Posterior cingulate gyrus (tissue), 11 donors: ENCODE measurements at regions not wholly inside any gene's neighbourhood (a gene's known extent, or its start where the extent isn't known, plus 50 kb on each side); places are given as distances from the start of the nearest gene placed in this dataset.
"Not testable (repeated sequence)": the region's sequence is repeated elsewhere in the genome, so short reads cannot be mapped to it uniquely, and the experiment has no call there.

Experiments
- DNase-seq, 10 donors: peaks; one replicate each; pipeline versions ENCODE4 v3.0.0 to v3.0.0-alpha.2; 2020 to 2021; ENCODE audit warnings: mixed read lengths in 3 of 10
- intact Hi-C: fragments of 100-400 bp; cut with DNase I; formaldehyde crosslinking; loops from one replicate; pipeline ENCODE4 v1.15.1; 2023

DNA sequence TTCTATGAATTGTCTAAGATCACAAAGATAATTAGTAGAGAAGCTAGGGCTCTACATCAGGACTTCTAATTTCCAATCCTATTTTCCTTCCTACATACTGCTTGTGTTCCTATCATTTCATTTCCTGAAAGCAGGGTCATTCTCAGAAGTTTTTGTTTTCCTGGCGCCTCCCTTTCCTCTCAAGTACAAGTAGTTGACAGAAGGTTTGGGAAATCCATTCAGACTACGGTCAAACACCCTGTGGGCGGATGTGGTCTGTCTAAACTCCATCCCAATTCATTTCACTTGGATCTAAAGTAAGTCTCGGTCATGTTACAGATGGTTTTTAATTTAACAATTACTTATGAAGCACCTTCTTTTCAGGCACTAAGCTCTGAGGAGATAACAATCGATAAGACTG is 221.4 kb downstream of the MTERF1 start:
- intact Hi-C loops = no loop called here
- no peak for DNase-seq

DNA sequence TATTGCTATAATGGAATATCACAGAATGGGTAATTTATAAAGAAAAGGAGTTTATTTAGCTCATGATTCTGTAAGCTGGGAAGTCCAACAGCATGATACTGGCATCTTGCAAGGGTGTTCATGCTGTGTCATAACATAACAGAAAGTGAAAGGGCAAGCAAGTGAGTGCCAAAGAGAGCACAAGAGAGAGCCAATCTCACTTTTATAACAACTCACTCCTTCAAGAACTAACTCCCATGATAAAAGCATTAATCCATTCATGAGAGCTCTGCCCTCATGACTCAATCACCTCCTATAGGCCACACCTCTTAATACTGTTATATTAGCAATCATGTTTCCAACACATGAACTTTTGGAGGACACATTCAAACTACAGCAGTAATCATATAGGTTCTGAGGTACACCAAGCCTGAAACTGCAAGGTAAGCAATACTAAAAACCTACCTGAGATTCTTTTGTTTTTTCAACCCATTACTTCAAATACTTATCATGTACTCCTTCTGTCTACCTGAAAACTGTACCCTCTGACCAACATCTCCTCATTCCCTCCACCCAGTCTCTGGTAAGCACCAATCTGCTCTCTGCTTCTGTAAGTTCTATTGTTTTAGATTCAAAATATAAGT is 219.7 kb downstream of the MTERF1 start:
- intact Hi-C loops = no loop called here
- DNase-seq = no peak

DNA sequence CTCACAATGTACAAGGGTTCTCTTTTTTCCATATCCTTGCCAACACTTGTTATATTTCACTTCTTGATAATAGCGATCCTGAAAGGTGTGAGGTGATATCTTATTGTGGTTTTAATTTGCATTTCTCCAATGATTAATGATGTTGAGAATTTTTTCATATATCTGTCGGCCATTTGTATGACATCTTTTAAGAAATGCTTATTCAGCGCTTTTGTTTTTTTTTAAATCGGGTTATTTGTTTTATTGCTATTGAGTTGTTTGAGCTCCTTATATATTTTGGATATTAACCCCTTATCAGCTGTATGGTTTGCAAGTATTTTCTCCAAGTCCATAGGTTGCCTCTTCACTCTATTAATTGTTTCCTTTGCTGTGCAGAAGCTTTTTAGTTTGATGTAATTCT is 218.8 kb downstream of the MTERF1 start:
- intact Hi-C loops = no loop called here
- no peak for DNase-seq

DNA sequence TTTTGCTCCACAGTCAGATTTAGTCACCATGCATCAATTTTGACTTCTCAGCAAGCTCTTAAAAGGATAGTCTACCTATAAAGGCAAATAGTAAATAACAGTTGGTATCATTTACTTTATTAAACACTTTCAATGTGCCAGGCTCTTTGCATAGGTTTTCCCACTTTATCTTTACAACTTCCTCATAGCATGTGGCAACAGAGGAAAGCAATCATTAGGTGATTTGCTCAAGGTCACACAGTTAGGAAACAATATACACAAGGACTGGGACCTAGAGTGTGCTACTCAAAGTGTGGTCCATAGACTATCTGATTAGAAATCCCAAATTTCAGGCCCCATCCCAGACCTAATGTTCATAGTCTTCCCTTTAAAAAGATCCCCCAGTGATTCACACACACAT is 212.3 kb downstream of the MTERF1 start:
- no peak for DNase-seq
- intact Hi-C loops = no loop called here

DNA sequence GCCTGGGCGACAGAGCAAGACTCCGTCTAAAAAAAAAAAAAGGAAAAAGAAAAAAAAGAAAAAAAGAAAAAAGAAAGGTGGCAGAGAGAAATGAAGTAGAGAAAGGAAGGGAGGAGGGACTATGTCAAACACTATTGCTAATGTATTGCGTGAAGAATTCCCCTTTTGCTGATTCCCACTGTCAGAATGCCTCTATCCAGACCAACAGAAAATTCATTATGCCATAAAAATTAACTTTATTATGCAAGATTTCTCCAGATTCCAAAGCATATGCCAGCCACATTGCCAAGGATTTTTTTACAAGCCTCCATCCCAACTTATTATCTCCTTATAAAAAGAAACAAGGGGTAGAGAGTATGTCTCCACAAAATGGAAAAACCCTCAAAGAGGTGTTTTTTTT is 209.3 kb downstream of the MTERF1 start:
- no peak for DNase-seq
- intact Hi-C loops = no loop called here

DNA sequence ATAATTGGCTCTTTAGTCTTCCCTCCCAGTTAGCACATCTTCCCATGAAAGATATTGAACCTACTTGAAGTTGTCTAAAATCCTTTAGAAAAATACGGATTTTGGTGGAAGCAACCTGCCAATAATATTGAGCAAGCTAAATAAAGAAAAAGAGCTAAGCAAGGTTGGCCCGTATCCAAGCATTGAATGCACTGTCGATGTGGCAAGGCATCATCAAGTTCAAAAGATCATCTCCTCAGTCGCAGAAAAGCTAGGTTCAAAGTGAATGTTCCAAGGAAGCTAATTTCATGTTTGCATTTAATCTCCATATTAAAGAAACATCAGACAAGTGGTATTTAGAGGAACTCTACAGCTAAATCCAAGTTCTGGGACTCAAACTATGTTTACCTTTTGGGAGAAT is 206.0 kb downstream of the MTERF1 start:
- DNase-seq = no peak

DNA sequence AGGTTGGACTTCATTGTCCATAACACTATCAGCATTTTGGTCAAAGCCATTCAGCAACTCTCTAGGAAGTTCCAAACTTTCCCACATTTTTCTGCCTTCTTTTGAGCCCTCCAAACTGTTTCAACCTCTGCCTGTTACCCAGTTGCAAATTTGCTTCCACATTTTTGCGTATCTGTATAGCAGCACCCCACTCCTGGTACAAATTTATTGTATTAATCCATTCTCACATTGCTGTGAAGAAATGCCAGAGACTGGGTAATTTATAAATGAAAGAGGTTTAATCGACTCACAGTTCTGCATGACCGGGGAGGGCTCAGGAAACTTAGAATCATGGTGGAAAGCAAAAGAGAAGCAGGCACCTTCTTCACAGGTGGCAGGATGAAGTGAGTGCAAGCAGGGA is 198.8 kb downstream of the MTERF1 start:
- intact Hi-C loops = no loop called here
- DNase-seq = no peak

More for the DNA sequence above, 206.0 kb downstream of the MTERF1 start:
- intact Hi-C loops = no loop called here

DNA sequence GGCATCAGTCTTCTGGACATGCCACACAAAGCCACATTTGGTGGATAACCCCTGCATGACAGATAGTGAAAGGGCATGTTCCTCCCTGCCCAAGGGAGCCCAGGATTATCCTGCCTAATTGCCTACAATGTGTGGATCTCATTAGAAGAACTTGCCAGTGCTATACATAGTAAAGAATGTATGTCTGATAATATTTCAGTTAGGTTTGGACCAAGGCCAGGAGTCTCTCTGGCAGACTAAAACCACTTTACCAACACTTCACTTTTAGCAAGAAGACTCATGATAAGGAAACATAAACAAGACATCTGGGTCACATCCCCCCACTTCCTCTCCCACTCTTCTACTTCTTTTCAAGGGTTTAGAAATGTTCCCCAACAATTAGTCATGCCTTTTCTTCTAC is 196.7 kb downstream of the MTERF1 start:
- intact Hi-C loops = no loop called here
- no peak for DNase-seq

DNA sequence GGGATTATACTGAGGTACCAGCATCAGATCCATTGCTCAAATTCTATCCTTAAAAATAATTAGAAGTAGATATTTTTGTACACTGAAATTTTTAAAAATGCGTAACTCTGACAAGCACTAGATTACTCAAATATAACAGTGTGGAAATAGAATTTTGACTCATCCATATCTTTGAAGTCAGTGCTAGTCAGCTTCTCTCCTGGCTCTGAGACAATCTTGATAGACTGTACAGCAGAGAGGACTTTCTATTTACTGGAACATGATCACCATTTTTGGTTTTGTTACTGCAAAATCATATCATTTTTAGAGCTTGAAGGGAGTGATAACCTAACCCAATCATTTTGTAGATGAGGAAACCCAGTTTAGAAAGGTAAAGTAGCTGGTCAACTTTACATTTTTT is 195.0 kb downstream of the MTERF1 start:
- intact Hi-C loops = no loop called here
- no peak for DNase-seq

DNA sequence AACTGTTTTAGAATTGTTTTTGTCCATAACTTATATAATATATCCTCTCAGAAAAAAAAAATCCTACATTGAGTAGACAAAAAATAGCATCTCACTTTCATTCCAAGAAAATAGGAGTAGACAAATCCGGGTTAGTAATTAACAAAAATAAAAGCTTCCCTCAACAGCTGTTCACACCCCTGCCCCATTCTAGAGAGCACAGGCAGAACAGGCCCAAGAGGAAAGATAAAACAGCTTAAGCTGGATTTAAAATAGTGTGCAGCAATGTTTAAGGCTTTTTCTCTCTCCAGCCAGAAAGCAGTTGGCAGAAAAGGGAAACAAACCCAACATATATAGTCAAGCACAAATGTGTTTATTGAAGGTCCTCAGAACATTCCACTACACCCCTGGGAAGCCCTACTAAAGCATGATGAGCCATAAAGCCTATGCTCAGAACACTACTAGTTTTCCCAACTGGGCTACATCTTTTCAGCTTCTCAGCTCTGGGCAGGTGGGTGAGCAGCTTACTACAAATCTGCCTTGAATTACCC is 189.9 kb downstream of the MTERF1 start:
- no peak for DNase-seq
- intact Hi-C loops = no loop called here

DNA sequence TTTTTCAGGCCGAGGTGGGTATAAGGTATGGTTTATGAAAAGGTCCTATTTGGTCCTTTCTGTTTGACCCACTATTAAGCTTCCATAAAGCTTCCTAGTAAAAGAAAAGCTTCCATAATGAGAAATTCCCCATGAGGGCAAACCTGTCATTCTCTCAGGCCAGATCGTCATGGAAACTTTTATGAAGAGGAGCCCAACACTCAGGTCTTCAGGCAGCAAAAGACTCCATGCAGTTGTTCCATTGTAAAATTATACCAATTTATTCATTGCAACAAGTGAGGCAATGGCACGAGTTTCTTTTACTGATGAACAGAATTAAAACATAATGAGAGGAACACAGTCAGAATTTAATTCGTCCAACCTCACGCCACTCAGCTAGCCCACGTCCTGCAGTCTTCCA is 188.6 kb downstream of the MTERF1 start:
- intact Hi-C loops = no loop called here
- no peak for DNase-seq

DNA sequence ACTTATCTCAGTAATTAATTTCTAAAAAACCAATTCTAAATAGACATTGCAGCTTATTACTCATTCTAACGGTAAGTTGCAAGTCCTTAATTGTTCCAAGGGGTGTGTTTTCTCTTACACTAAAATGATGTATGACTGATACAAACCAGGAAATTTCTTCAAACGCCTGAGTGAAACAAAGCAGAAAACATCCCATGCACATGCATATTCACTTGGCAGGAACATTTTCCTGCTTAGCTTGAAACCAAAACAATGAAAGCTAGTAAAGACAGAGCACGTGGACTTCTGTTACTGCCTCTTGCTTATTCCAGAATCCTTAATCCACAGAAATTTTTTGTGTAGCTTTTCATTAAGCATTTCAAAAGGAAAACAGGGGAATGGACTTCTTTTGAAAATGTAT is 187.7 kb downstream of the MTERF1 start:
- DNase-seq = no peak
- intact Hi-C loops = no loop called here

DNA sequence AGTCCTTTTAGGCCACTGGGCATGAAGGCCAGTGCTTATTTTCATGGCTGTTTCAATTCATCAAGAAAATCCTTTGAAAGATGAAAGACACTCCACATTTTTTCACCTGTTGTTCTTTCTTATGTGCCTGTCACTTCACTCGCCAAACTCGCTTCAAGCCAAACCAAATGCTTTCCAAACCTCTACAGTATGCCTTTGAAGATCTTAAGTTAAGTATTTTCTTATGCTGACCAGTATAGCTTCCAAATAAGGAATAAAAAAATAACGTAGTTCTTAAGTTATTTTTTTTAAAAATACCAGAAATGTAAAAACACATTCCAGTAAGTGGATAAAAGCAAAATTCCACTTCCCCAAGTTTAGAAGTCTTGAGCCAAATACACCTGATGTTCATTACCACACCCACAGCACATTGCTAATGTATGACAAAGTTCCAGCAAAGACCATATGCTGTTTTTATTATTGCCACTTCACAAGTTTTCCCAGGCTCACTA is 186.1 kb downstream of the MTERF1 start:
- intact Hi-C loops = no loop called here
- DNase-seq = no peak

DNA sequence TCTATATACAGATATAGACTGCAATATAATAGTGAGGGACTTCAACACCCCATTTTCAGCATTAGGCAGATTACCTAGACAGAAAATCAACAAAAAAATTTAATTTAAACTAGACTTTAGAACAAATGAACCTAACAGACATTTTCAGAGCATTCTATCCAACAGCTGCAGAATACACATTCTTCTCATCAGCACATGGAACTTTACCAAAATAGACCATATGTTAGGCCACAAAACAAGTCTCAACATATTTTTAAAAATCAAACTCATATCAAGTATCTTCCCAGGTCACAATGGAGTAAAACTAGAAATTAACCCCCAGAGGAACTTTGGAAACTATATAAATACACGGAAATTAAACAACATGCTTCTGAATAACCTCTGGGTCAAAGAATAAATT is 169.6 kb downstream of the MTERF1 start:
- no peak for DNase-seq

DNA sequence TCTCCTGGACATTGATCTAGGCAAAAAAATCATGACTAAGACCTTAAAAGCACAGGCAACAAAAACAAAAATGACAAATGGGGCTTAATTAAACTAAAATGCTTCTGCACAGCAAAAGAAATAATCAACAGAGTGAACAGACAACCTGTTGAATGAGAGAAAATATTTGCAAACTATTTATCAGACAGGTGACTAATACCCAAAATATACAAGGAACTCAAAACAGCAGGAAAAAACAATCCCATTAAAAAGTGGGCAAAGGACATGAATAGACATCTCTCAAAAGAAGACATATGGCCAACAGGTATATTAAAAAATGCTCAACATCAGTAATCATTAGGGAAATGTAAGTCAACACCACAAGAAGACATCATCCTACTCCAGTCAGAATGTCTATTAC is 166.8 kb downstream of the MTERF1 start:
- no peak for DNase-seq
- intact Hi-C loops = no loop called here

More for the DNA sequence above, 169.6 kb downstream of the MTERF1 start:
- intact Hi-C loops = no loop called here

DNA sequence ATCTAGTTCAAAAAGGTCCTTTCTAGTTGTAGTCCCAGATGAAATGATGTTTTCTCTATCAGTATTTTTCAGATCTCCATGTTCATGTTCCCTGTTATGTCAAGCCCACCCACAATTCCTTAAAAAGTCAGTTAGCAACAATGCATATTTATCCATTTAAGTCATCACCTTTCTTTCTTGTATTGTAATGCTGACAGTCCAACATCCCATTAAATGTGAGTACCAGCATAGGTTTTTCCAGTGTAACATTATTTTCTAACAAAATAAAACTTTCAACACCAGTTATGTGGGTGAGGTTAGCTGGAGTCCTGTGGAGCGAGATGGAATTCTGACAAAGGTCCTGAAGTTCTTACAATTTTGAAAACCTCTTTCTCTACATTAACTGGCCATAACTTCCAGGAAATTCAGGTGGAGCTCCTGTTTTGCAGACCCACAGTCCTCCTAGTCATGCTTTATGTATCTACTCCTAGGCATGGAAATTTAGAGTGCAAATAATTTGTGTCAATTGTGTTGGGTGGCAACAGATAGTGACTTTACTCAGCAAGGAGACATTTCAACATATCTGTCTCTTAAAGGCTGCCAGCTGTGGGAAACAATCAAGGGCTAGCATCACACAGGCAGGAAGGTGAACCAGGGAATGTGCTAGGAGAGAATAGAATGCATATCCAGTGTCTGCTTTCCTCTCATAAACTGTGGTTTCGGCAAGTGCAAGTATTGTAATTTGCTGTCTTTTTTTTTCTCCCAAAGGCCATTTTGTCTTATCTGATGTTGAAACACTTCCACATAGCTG is 162.6 kb downstream of the MTERF1 start:
- intact Hi-C loops = no loop called here
- no peak for DNase-seq

DNA sequence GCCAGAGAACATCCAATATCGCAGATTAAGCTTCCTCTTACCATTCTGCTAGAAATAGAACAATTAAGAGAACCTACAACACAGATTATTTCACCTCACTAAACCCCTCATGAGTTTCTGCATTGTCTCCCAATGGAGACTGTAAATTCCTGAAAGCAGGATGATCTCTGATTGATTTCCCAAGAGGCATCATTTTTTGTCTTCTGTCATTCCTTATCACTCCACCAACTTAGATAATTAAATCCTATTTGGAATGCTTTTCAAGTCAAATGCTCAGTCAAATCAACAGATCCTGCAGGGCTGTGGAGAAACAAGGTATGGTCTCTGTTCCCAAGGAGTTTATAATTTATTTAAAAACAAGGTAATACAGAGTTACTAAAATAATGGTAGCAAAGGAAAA is 161.5 kb downstream of the MTERF1 start:
- DNase-seq = no peak
- intact Hi-C loops = no loop called here

DNA sequence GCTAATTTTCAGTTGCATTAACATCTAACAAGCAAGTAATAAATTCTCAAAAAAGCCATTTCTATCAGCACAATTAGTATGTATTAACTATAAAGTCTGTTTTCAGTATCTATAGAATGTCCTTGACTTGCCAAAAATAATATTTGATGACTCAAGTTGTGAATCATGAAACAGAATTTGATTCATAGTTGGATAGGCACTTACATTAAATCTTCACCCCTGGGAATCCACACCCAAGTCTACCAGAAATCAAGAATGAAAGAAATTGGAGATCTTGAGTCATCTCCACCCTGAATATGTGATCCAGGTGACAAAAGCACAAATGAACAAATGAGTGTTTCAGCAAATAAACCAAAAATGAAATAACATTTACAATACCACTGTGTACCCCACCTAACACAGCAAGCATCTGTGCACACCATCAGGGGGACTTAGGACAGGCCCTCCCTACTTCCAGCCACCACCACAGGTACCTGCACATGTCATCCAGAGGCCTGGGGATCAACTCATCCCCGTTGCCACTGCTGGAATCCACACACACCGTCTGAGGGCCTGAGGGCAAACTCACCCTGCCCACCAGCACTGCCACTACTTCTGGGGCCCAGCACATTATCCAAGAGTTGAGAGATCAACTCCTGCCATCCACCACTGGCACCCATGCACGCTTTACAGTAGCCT is 160.1 kb downstream of the MTERF1 start:
- no peak for DNase-seq
- intact Hi-C loops = no loop called here

DNA sequence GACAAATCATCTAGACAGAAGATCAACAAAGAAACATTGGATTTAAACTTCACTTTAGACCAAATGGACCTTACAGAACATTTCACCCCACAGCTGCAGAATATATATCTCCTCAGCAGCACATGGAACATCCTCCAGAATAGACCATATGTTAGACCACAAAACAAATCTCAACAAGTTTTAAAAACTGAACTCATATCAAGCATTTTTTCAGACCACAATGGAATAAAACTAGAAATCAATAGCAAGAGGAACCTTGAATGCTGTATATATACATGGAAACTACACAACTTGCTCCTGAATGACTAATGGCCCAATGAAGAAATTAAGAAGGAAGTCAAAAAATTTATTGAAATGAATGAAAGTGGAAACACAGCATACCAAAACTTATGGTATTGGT is 157.7 kb downstream of the MTERF1 start:
- intact Hi-C loops = no loop called here
- no peak for DNase-seq

DNA sequence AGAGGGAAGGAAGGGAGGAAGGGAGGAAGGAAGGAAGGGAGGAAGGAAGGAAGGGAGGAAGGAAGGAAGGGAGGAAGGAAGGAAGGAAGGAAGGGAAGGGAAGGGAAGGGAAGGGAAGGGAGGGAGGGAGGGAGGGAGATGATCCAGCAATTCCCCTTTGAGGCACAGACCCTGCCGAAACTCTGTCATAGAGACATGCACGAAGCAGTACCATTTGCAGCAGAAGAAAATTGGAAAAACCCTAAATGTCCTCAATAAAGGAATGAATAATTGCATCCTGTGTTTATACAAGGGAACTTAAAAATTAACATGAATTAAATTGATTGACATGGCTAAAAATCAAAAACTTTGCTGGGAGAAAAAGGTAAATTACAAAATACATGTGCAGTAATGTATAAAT is 151.5 kb downstream of the MTERF1 start:
- intact Hi-C loops, DNase-seq: not testable (repeated sequence)

DNA sequence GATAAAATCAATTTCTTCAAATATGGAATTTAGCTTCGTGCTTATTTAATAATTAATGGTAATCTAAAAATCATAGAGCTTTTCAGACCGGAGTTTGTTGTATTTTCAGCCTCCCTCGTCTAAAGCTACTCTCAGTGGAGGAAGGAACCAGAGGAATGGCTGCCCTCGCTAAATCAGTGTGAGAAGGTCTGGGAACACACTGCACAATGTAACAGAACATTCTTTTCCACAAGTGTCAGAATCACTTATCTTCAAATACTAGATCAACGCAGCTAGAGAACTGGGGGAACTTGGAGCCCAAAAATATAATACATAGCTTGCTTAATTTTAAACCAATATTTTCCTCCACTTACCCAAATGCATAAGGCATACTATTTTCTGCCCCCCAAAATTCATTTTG is 148.5 kb downstream of the MTERF1 start:
- intact Hi-C loops = no loop called here
- DNase-seq = no peak

DNA sequence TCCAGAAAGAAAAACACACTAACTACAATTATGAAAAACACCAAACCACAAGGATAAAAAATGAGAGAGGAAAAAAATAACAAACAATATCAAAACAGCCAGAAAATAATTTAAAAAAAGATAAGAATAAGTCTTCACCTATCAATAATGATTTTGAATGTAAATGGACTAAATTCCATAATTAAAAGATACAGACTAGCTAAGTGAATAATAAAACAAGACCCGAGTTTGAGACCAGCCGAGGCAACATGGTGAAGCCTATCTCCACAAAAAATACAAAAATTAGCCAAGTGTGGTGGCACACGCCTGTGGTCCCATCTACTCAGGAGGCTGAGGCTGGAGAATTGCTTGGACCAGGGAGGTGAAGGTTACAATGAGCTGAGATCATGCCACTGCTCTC is 131.1 kb downstream of the MTERF1 start:
- intact Hi-C loops = no loop called here
- no peak for DNase-seq
